Activated CD8-positive, alpha-beta memory T cell treated with anti-CD3 and anti-CD28 coated beads for 4 hours (primary cell): ENCODE measurements at regions not wholly inside any gene's neighbourhood (a gene's known extent, or its start where the extent isn't known, plus 50 kb on each side); places are given as distances from the start of the nearest gene placed in this dataset.

Source experiments
- DNase-seq, 2 donors: peaks; one replicate each; pipeline ENCODE4 v3.0.0-alpha.2; 2020; ENCODE audit warnings: low read depth in 2 of 2

DNA sequence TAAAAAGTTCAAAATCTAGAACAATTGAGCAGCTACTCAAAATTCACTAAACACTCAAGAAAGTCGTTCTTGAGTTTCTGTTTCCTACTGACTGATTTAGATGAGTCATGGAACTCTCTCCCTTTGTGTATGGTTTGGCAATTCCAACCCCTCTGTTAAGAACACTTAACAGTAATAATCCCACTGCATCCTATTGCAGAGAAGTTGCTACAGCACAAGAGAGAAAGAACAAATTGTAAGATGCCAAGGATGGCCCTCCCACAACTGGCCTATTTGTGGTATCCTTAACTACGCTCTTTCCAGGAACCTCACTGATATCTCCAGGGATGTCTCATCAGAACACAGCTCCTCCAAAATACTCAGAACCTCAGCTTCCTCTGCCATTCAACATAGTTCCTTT is 701.8 kb upstream of the TENM3 start:
- no peak for DNase-seq

DNA sequence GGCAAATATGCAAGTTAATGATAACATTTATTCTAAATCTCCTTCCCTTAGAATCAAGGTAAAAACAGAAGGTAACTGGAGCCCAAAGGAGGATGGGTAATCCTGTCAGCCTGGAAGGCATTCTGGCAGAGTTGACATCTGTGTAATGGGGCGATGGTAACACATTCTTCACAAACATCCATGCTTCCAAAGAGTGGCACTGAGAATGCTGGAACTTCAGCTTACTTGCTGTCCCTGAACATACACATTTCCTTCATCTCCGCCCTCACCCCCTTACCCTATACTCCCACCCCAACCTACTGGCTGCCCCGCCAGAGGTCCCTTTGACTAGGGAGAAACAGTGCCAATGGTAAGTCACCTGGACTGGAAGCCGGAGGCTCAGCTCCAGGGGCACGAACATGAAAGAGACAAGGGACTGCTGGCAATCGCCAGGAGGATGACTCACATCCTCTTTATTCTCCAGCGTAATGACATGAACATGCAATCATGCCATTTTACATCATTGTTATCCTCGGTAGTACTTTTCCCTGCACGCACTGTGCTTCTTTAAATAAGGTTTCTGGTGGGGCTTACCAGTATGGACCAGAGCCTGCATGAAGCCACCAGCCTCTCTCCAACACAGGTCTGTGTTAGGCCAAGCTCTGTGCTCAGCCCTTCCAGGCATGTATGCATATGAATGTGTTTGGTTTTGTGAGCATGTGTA is 694.2 kb upstream of the TENM3 start:
- no peak for DNase-seq

GRCh38 chr4:181549576-181550188 is 693.5 kb upstream of the TENM3 start:
- no peak for DNase-seq

GRCh38 chr4:181550381-181550780 is 692.8 kb upstream of the TENM3 start:
- DNase-seq, result no peak

DNA sequence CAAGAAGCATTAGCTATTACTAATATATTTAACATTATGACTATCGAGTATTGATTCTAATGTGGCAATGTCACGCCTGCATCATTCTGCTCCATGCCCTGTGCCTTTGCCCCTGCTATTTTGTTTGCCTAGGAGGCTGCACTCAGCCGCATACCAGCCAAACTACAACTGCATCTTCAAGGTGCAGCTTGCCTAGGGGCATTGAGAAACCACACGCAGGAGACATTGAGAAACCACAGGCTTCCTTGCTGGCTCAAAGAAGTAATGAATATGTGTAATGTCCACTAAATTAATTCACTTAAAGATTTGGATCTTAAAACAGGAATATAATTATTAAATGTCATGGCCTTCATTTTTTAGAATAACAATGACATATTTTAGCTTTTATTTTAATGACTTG is 683.6 kb upstream of the TENM3 start:
- DNase-seq, result no peak

- DNase-seq, result no peak
These were observed 680.8 kb upstream of the TENM3 start for GRCh38 chr4:181562399-181562798.

DNA sequence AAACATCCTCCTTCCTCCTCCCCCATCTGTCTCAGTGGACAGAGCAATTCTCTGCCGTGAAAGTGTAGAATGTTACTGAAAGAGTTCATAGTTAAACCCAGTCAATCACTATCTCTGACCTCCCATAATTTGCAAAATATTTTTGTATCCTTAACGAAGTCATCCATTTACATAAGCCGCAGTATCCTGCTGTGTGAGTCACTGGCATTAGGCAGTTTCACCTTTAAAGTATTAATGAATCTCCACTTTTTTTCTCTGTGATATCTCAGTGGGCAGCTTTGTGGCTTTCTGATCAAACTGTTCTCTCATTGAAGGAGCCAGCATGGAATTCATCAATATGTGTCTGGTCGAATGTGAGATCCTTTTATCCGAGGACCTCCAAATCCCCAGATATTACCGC is 678.6 kb upstream of the TENM3 start:
- DNase-seq, result no peak

DNA sequence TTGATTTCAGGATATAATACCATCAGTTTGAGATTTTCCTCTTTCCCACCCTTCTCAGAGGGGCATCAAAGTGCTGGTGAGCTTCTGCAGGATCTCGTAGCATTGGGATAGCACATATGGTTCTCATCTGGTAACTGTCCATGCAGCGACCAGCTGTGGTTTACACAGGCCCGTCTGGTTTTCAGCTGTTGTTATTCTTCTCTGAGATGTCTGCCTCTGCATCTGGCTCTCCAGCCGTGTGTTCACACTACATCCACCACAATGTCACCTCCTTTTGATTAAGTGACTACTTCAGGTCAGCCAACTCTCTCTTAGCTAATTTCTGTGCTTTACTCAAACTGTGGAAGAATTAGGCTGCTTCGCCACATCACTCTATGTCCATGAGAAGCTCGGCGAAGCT is 676.7 kb upstream of the TENM3 start:
- no peak for DNase-seq

- no peak for DNase-seq
These were observed 673.6 kb upstream of the TENM3 start for GRCh38 chr4:181569553-181569952.

DNA sequence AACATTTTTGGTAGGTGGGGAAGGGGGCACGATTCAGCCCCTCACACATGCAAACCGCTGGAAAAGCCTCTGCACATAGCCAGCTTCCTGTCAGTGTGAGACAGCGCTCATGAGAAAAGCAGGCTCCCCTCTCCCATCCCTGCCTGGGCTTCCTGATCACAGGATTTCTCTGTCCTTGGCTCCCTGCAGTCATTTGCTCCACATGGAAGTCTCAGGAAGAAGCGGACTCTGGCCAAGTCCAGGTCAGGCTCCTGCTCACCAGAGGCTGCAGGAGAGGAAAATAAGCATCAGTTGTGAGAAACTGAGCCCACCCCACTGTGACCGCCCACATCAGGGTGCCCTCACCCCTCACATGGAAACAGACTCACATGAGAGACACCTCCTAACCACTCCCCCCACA is 664.3 kb upstream of the TENM3 start:
- no peak for DNase-seq

DNA sequence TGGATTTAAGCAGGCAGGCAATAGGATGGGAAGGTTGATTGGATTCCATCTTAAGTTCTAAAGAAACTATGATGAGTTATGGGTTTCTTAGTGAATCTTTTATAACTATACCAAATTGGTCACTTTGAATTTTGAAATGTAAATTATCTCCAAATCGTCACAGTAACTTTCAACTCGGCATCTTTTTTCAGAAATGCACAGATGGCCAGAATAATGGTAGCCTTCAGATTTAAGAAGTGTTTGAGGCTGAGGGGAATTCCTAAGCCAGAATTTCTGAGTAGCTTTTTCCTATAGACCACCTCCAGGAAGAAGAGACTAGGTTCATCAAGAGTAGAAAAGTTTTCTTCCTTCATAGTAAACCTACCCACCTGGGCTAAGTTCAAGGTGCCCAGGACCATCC is 663.7 kb upstream of the TENM3 start:
- no peak for DNase-seq

DNA sequence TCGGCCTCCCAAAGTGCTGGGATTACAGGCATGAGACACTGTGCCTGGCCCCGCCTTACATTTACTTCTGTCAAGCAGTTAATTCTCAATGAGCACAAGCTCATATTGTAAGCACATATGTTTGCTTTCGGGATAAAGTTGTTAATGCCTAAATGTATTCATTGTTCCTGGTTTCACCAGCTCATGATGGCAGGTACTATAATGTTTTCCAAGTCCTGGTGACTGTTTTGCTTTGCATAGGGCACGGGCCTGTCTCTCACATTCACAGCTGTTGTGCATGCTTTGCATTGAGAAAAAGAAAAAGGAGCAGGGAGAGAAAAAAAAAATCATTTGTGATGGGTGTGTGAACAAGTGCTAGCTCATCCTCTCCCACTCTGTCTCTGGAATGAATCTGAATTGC is 661.2 kb upstream of the TENM3 start:
- DNase-seq, result no peak

- no peak for DNase-seq
These were observed 660.6 kb upstream of the TENM3 start for GRCh38 chr4:181582595-181582994.

GRCh38 chr4:181588733-181589302 is 654.4 kb upstream of the TENM3 start:
- DNase-seq, result no peak

GRCh38 chr4:181592221-181592745 is 650.9 kb upstream of the TENM3 start:
- DNase-seq, result no peak

- DNase-seq, result no peak
These were observed 649.5 kb upstream of the TENM3 start for GRCh38 chr4:181593703-181594102.

GRCh38 chr4:181594188-181594587 is 649.0 kb upstream of the TENM3 start:
- DNase-seq, result no peak

DNA sequence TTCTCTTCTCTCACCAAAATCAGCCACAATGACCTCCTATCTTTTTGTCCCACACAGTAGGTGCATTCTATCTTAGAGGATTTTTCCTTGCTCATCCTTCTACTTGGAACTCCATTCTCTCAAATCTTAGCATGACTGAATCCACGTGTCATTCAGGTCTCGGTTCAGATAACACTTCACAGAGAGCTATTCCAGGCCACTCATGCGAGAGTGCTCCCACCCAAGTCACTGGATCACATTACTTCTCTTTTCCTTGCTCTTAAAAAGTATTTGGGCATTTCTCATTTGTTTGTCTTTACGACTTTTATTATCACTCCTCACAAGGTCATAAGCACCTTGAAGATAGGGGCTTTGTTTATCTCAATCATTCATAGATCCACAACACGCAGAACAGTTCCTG is 647.5 kb upstream of the TENM3 start:
- no peak for DNase-seq

- no peak for DNase-seq
These were observed 645.4 kb upstream of the TENM3 start for GRCh38 chr4:181597766-181598165.

- DNase-seq, result no peak
These were observed 644.1 kb upstream of the TENM3 start for GRCh38 chr4:181599134-181599533.

DNA sequence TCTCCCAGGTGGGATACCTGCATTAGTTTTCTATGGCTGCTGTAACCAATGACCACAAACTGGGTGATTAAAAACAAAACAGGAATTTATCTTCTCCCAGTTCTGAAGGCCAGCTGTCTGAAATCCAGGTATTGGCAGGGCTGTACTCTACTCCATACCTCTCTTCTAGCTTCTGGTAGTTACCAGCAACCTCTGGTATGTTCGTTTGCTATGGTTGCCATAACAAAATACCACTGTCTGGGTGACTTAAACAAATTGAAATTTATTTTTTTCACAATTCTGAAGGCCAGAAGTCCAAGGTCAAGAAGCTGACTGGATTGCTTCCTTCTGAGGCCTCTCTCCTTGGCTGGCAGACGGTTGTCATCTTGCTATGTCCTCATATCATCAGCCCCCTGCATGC is 642.1 kb upstream of the TENM3 start:
- DNase-seq, result no peak

GRCh38 chr4:181604546-181604945 is 638.7 kb upstream of the TENM3 start:
- no peak for DNase-seq

DNA sequence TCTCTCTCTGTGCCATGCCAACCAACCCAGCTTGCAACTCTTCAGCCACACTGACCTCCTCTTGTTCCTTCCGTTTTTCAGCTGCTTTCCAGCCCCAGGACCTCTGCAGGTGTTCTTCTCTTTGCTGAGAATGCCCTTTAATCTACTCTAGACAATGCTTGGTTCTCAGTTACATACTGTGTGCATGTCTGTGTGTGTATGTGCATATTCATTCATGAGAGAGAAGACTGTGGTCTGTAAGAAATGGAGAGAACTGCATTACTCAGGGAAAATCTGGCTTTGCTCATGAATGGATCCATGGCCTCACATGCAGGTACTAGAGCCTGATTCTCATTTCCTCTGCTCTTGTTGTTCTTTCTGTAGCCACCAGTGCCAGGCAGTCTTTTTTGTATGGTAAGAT is 636.9 kb upstream of the TENM3 start:
- no peak for DNase-seq
